K562 (cell line): ENCODE measurements at regions not wholly inside any gene's neighbourhood (a gene's known extent, or its start where the extent isn't known, plus 50 kb on each side); places are given as distances from the start of the nearest gene placed in this dataset.

Source experiments
- ATF1 ChIP-seq, 2 experiments: fragments of 450-650 bp in 1 of 2; IDR thresholded peaks; 2 replicates each; pipeline ENCODE4 v1.6.1; 2016; ENCODE audit warnings: missing compliant biosample characterization in 1 of 2, missing genetic modification characterization in 1 of 2
- CBX1 ChIP-seq: sonication (generic); IDR thresholded peaks from 2 replicates; pipeline ENCODE4 v1.6.1; 2016; ENCODE audit warnings: antibody characterized with exemption, low read depth, mild to moderate bottlenecking
- DDX20 ChIP-seq: fragments of 450-650 bp; IDR thresholded peaks from 2 replicates; pipeline ENCODE4 v1.6.1; 2016; ENCODE audit warnings: missing genetic modification characterization, low read depth, mild to moderate bottlenecking, missing compliant biosample characterization, moderate library complexity
- DMBX1 ChIP-seq: fragments of 250-450 bp; sonication (Bioruptor Pico); IDR thresholded peaks from 2 replicates; pipeline ENCODE4 v1.8.0; 2022; ENCODE audit warnings: inconsistent platforms, mild to moderate bottlenecking, moderate library complexity, borderline replicate concordance
- HSF4 ChIP-seq: fragments of 250-450 bp; sonication (Bioruptor Pico); IDR thresholded peaks from 2 replicates; pipeline ENCODE4 v2.1.2; 2022; ENCODE audit warnings: mild to moderate bottlenecking, moderate library complexity, borderline replicate concordance
- L3MBTL2 ChIP-seq: fragments of 450-650 bp; IDR thresholded peaks from 2 replicates; pipeline ENCODE4 v1.6.1; 2016; ENCODE audit warnings: mild to moderate bottlenecking, moderate library complexity
- MEF2D ChIP-seq: conservative IDR thresholded peaks from 2 replicates; pipeline ENCODE4 v1.6.1; 2016; ENCODE audit warnings: low read depth, missing genetic modification characterization, missing compliant biosample characterization
- MTA3 ChIP-seq: fragments of 450-650 bp; formaldehyde crosslinking; IDR thresholded peaks from 2 replicates; pipeline ENCODE4 v1.6.1; 2017; ENCODE audit warnings: mild to moderate bottlenecking, borderline replicate concordance
- RBFOX2 ChIP-seq: fragments of 200-400 bp; formaldehyde crosslinking; IDR thresholded peaks from 2 replicates; pipeline ENCODE4 v1.6.1; 2017; ENCODE audit warnings: low read depth, mild to moderate bottlenecking, low read length, moderate library complexity
- SIN3B ChIP-seq: fragments of 450-650 bp; IDR thresholded peaks from 2 replicates; pipeline ENCODE4 v1.6.1; 2017; ENCODE audit warnings: low read depth, mild to moderate bottlenecking, moderate library complexity
- SMARCB1 ChIP-seq: IDR thresholded peaks from 2 replicates; pipeline ENCODE4 v1.6.1; 2011; ENCODE audit warnings: improper control_type of control experiment, low read depth; ENCODE audit not compliant: insufficient read length
- SRSF7 ChIP-seq: fragments of 200-400 bp; formaldehyde crosslinking; optimal IDR thresholded peaks from 2 replicates; pipeline ENCODE3; 2017; ENCODE audit warnings: mild to moderate bottlenecking, low read depth, low read length
- TRIM28 ChIP-seq: fragments of 450-650 bp; IDR thresholded peaks from 2 replicates; pipeline ENCODE4 v1.6.1; 2017
- U2AF2 ChIP-seq: fragments of 200-400 bp; formaldehyde crosslinking; optimal IDR thresholded peaks from 2 replicates; pipeline ENCODE3; 2017; ENCODE audit warnings: low read depth, mild to moderate bottlenecking, low read length
- ZNF133 ChIP-seq: fragments of 250-450 bp; sonication (Bioruptor Pico); IDR thresholded peaks from 2 replicates; pipeline ENCODE4 v1.4.0; 2020; ENCODE audit warnings: mild to moderate bottlenecking
- ZNF174 ChIP-seq: fragments of 250-450 bp; sonication (Bioruptor Pico); IDR thresholded peaks from 2 replicates; pipeline ENCODE4 v1.4.0; 2020; ENCODE audit warnings: mild to moderate bottlenecking
- ZNF57 ChIP-seq: fragments of 450-650 bp; formaldehyde crosslinking; IDR thresholded peaks from 2 replicates; pipeline ENCODE4 v1.4.0; 2020; ENCODE audit warnings: mild to moderate bottlenecking, moderate library complexity
- ZNF766 ChIP-seq: fragments of 200-800 bp; sonication (Bioruptor generic); conservative IDR thresholded peaks from 2 replicates; pipeline ENCODE4 v1.6.1; 2016; ENCODE audit warnings: missing genetic modification characterization, missing compliant biosample characterization
- TF ChIP-seq, protein P1 (sequence below): fragments of 150-350 bp; IDR thresholded peaks from 2 replicates; pipeline ENCODE4 v1.6.1; 2014; ENCODE audit warnings: low read depth, mild to moderate bottlenecking, low read length, borderline replicate concordance
- TF ChIP-seq, protein P2 (sequence below): fragments of 150-350 bp; conservative IDR thresholded peaks from 2 replicates; pipeline ENCODE4 v1.6.1; 2014; ENCODE audit warnings: low read length
- TF ChIP-seq, protein P3 (sequence below): fragments of 450-650 bp; IDR thresholded peaks from 2 replicates; pipeline ENCODE4 v1.6.1; 2016; ENCODE audit warnings: missing biosample characterization, missing genetic modification characterization
- TF ChIP-seq, protein P4 (sequence below): fragments of 250-450 bp; sonication (Bioruptor Pico); IDR thresholded peaks from 2 replicates; pipeline ENCODE4 v1.8.0; 2021; ENCODE audit warnings: borderline replicate concordance, mild to moderate bottlenecking, moderate library complexity; ENCODE audit not compliant: poor library complexity, severe bottlenecking

DNA sequence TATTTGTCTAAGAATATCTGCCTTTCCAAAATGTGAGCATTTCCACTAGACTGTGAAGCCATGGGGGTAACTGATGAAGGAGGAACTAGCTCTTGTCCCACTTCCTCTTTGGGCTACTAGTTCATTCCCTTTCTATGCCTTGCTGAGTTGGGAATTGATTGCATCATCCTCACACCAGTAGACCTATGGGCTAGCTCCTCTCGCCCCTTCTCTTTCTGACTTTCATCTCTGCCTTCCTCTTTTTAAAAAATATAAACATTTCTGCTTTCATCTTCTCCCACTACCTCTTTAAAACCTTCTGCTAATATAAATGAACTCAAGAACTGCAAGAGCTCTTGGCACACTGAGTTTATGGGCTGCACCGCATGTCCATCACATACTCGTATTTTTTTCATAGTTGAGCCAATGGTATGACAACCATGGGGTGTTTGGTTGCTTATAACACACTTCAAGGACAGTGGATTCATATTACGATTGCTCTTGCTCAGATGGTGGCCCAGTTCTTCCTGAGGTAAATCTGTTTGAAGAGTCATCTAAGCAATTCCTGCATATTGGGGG is 182.0 kb downstream of the REEP3 start (continued):
- TF ChIP-seq, protein P1, sequence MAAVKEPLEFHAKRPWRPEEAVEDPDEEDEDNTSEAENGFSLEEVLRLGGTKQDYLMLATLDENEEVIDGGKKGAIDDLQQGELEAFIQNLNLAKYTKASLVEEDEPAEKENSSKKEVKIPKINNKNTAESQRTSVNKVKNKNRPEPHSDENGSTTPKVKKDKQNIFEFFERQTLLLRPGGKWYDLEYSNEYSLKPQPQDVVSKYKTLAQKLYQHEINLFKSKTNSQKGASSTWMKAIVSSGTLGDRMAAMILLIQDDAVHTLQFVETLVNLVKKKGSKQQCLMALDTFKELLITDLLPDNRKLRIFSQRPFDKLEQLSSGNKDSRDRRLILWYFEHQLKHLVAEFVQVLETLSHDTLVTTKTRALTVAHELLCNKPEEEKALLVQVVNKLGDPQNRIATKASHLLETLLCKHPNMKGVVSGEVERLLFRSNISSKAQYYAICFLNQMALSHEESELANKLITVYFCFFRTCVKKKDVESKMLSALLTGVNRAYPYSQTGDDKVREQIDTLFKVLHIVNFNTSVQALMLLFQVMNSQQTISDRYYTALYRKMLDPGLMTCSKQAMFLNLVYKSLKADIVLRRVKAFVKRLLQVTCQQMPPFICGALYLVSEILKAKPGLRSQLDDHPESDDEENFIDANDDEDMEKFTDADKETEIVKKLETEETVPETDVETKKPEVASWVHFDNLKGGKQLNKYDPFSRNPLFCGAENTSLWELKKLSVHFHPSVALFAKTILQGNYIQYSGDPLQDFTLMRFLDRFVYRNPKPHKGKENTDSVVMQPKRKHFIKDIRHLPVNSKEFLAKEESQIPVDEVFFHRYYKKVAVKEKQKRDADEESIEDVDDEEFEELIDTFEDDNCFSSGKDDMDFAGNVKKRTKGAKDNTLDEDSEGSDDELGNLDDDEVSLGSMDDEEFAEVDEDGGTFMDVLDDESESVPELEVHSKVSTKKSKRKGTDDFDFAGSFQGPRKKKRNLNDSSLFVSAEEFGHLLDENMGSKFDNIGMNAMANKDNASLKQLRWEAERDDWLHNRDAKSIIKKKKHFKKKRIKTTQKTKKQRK: no peak
- TF ChIP-seq MTA3 (peak; percentile 55; the same call in 1 of the 2 replicates), ATF1 (CRISPR knock-in tag; IDR thresholded peaks at IDR 0.05) (no peak), ATF1 (tag; IDR thresholded peaks at IDR 0.05) (no peak), SMARCB1 (no peak), DMBX1 (peak; percentile 79; the same call in 1 of the 2 replicates), DDX20 (tag) (no peak), TRIM28 (peak; percentile 86; the same call in 1 of the 2 replicates), SIN3B (no peak), ZNF57 (CRISPR knock-in tag) (no peak), U2AF2 (no peak), RBFOX2 (0 out of 2 replicates have a peak, but pooled peaks have one; percentile 27), ZNF174 (no peak), SRSF7 (no peak), CBX1 (no peak; the same call in 1 of the 2 replicates), ZNF766 (CRISPR knock-in tag) (peak; percentile 61; the same call in 1 of the 2 replicates), ZNF133 (CRISPR knock-in tag) (no peak), L3MBTL2 (peak; percentile 80), MEF2D (tag) (no peak), HSF4 (CRISPR knock-in tag) (no peak)
- TF ChIP-seq, protein P2, sequence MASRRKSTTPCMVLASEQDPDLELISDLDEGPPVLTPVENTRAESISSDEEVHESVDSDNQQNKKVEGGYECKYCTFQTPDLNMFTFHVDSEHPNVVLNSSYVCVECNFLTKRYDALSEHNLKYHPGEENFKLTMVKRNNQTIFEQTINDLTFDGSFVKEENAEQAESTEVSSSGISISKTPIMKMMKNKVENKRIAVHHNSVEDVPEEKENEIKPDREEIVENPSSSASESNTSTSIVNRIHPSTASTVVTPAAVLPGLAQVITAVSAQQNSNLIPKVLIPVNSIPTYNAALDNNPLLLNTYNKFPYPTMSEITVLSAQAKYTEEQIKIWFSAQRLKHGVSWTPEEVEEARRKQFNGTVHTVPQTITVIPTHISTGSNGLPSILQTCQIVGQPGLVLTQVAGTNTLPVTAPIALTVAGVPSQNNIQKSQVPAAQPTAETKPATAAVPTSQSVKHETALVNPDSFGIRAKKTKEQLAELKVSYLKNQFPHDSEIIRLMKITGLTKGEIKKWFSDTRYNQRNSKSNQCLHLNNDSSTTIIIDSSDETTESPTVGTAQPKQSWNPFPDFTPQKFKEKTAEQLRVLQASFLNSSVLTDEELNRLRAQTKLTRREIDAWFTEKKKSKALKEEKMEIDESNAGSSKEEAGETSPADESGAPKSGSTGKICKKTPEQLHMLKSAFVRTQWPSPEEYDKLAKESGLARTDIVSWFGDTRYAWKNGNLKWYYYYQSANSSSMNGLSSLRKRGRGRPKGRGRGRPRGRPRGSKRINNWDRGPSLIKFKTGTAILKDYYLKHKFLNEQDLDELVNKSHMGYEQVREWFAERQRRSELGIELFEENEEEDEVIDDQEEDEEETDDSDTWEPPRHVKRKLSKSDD: no peak
- TF ChIP-seq, protein P3, sequence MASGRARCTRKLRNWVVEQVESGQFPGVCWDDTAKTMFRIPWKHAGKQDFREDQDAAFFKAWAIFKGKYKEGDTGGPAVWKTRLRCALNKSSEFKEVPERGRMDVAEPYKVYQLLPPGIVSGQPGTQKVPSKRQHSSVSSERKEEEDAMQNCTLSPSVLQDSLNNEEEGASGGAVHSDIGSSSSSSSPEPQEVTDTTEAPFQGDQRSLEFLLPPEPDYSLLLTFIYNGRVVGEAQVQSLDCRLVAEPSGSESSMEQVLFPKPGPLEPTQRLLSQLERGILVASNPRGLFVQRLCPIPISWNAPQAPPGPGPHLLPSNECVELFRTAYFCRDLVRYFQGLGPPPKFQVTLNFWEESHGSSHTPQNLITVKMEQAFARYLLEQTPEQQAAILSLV (tag): peak; percentile 98
- TF ChIP-seq, protein P4, sequence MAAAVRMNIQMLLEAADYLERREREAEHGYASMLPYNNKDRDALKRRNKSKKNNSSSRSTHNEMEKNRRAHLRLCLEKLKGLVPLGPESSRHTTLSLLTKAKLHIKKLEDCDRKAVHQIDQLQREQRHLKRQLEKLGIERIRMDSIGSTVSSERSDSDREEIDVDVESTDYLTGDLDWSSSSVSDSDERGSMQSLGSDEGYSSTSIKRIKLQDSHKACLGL: no peak
